Brain microvascular endothelial cell (primary cell): ENCODE measurements at regions not wholly inside any gene's neighbourhood (a gene's known extent, or its start where the extent isn't known, plus 50 kb on each side); places are given as distances from the start of the nearest gene placed in this dataset.
A peak's percentile ranks its signal among the peaks of the same experiment; 100 is the strongest.

Experiments used
- DNase-seq: peaks from one replicate; pipeline ENCODE4 v3.0.0-alpha.2; 2020
- H3K27ac ChIP-seq: fragments of 250-450 bp; sonication (Bioruptor Pico); 2 replicates; pipeline ENCODE4 v1.5.1; 2020; ENCODE audit warnings: mild to moderate bottlenecking, moderate library complexity
- H3K27me3 ChIP-seq: fragments of 250-450 bp; sonication (Bioruptor Pico); replicated peaks from 2 replicates; pipeline ENCODE4 v1.5.1; 2020; ENCODE audit warnings: mild to moderate bottlenecking
- H3K36me3 ChIP-seq: fragments of 250-450 bp; sonication (Bioruptor Pico); replicated peaks from 2 replicates; pipeline ENCODE4 v1.5.1; 2020; ENCODE audit warnings: mild to moderate bottlenecking
- H3K4me3 ChIP-seq: 2 replicates; pipeline ENCODE4 v1.5.1; 2011; ENCODE audit warnings: low read depth, mild to moderate bottlenecking, control low read depth, low read length, moderate library complexity
- in situ Hi-C: cut with HindIII; loops from 2 replicates; pipeline ENCODE4 v1.10.0; 2017; ENCODE audit warnings: low sequenced_read_pairs, low pct_ligation_motif_present
- TF ChIP-seq, protein P1 (sequence below): IDR thresholded peaks from 2 replicates; pipeline ENCODE4 v1.5.1; 2011; ENCODE audit warnings: low read depth, mild to moderate bottlenecking, moderate library complexity, low read length, control low read depth, inconsistent platforms; ENCODE audit errors: missing control alignments

DNA sequence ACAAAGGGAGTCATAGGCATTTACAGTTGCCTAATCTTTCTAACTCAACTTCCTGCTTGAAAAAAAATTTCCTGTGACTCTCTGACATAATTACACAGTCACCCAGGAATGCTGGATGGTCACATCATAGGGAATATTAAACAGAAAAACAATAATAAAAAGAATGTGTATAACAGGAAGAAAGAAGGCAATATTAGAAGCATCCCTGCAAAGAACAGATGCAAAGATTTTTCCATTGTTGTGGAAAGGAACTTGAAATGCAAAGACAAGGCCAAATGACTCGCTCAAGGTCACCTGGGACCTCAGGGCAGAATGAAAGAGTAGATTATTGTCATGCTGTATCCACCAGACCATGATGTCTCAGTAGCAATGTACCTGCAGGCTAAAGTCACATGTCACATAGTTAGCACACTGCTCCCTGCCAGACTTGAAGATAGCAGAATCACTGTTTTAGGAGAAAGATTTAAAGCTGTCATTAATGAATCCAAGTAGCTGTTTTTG, 184.3 kb downstream of the CYYR1 start:
- H3K27ac ChIP-seq, result peak overlapping the region; percentile 69
- DNase-seq, result peak; percentile 45
- H3K36me3 ChIP-seq, result no peaks in the 10 kb centered on the region
- no peaks in the 10 kb centered on the region for H3K27me3 ChIP-seq
- no peak overlapping the region for H3K4me3 ChIP-seq
- in situ Hi-C loops, result no loop called here
- TF ChIP-seq, protein P1, sequence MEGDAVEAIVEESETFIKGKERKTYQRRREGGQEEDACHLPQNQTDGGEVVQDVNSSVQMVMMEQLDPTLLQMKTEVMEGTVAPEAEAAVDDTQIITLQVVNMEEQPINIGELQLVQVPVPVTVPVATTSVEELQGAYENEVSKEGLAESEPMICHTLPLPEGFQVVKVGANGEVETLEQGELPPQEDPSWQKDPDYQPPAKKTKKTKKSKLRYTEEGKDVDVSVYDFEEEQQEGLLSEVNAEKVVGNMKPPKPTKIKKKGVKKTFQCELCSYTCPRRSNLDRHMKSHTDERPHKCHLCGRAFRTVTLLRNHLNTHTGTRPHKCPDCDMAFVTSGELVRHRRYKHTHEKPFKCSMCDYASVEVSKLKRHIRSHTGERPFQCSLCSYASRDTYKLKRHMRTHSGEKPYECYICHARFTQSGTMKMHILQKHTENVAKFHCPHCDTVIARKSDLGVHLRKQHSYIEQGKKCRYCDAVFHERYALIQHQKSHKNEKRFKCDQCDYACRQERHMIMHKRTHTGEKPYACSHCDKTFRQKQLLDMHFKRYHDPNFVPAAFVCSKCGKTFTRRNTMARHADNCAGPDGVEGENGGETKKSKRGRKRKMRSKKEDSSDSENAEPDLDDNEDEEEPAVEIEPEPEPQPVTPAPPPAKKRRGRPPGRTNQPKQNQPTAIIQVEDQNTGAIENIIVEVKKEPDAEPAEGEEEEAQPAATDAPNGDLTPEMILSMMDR, result no peak

DNA sequence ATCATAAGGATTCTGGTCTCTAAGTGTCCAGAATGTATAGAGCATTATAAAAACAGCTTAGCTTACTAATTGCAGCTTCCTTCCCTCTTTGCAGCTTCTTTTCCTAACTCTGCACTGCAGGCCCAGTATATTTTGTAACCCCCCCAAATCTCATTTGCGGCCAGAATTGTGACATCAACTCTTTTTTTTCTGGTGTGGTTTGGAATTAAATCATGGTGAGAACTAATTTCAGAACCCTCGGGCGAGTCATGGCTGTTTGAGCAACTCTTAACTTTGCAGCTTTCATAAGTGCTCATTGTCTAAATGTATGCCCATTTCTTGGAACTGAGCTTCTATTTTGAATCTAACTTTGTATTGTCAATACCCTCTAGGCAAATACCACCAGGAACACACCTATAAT, 187.4 kb downstream of the CYYR1 start:
- no peaks in the 10 kb centered on the region for H3K27me3 ChIP-seq
- no peak overlapping the region for H3K27ac ChIP-seq
- in situ Hi-C loops, result no loop called here
- TF ChIP-seq, protein P1, result no peak
- no peaks in the 10 kb centered on the region for H3K36me3 ChIP-seq
- no peak for DNase-seq
- no peak overlapping the region for H3K4me3 ChIP-seq

DNA sequence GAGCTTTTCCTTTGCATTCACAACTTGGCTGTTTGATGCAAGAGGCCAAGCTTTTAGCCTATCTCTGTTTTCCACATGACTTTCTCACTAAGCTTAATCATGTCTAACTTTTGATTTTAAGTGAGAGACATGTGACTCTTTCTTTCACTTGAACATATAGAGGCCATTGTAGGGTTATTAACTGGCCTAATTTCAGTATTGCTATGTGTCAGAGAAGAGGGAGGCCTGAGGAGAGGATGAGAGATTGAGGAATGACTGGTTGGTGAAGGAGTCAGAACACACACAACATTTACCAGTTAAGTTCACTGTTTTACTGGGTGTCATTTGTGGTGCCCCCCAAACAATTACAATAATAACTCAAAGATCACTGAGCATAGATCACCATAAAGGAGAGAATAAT, 193.5 kb downstream of the CYYR1 start:
- no peaks in the 10 kb centered on the region for H3K27me3 ChIP-seq
- H3K27ac ChIP-seq, result no peak overlapping the region
- H3K36me3 ChIP-seq, result no peaks in the 10 kb centered on the region
- TF ChIP-seq, protein P1, result no peak
- H3K4me3 ChIP-seq, result no peak overlapping the region
- in situ Hi-C loops, result no loop called here
- no peak for DNase-seq

GRCh38 chr21:26377111-26377694, 195.9 kb downstream of the CYYR1 start:
- TF ChIP-seq, protein P1, result no peak
- Histone ChIP-seq H3K4me3 (no peak overlapping the region), H3K27ac (no peak overlapping the region), H3K27me3 (no peaks in the 10 kb centered on the region), H3K36me3 (no peaks in the 10 kb centered on the region)
- no peak for DNase-seq
- in situ Hi-C loops, result no loop called here

GRCh38 chr21:26374817-26375216, 198.3 kb downstream of the CYYR1 start:
- no peaks in the 10 kb centered on the region for H3K27me3 ChIP-seq
- no peak overlapping the region for H3K4me3 ChIP-seq
- in situ Hi-C loops, result no loop called here
- DNase-seq, result no peak
- H3K27ac ChIP-seq, result no peak overlapping the region
- TF ChIP-seq, protein P1, result no peak
- no peaks in the 10 kb centered on the region for H3K36me3 ChIP-seq
